GM18499 (cell line): ENCODE measurements at regions not wholly inside any gene's neighbourhood (a gene's known extent, or its start where the extent isn't known, plus 50 kb on each side); places are given as distances from the start of the nearest gene placed in this dataset.

Experiments
- ATAC-seq: cut with Tn5 transposase; IDR thresholded peaks from one replicate; pipeline ENCODE4 v1.9.1; 2021; ENCODE audit warnings: moderate number of reproducible peaks; ENCODE audit not compliant: insufficient read depth, unreplicated experiment

GRCh38 chr12:23043646-23044045 is 418.7 kb downstream of the ETNK1 start:
- no peak for ATAC-seq

GRCh38 chr12:23049180-23049579 is 424.2 kb downstream of the ETNK1 start:
- peak; percentile 94 for ATAC-seq

DNA sequence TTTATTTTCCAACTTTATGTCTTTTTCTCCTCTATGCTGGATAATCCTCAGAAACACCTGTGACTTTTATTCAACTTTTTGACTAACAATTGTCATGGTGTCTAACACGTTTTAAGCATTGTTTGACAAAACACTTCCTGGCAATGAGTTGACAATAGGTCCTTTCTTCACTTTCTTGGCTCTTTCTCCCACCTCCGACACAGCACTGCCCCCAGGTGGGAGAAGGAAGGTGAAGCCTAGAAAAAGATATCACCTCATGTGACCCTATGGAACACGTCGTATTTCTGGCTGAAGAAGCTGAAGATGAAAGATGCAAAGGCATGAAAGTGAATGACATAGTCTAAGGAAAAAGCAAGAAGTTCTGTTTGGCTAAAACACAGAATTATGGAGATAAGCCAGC is 430.0 kb downstream of the ETNK1 start:
- no peak for ATAC-seq

- no peak for ATAC-seq
Observed at GRCh38 chr12:23057571-23057970, 432.6 kb downstream of the ETNK1 start.

GRCh38 chr12:23060161-23060560 is 435.2 kb downstream of the ETNK1 start:
- ATAC-seq, result no peak

- no peak for ATAC-seq
Observed at GRCh38 chr12:23063206-23063605, 438.2 kb downstream of the ETNK1 start.

DNA sequence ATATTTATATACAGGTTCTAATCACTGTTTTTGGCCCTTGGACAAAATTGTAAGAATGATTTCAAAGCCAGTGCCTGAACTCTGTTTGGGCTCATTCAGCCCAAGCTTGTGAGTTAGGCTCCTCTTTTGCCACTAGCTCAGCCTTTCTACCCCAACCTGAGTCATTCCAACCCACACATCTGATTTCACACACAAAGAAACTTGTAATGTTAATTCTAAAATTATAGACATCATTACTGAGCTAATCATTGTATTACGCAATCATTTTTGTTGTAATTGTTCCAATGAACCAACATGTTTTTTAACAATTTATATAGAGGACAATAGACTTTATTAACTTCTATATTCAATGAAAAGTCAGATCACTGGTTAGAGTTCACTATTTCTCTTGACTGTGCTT is 441.1 kb downstream of the ETNK1 start:
- ATAC-seq, result no peak

- ATAC-seq, result peak; percentile 66
Observed at GRCh38 chr12:23083267-23083666, 458.3 kb downstream of the ETNK1 start.

DNA sequence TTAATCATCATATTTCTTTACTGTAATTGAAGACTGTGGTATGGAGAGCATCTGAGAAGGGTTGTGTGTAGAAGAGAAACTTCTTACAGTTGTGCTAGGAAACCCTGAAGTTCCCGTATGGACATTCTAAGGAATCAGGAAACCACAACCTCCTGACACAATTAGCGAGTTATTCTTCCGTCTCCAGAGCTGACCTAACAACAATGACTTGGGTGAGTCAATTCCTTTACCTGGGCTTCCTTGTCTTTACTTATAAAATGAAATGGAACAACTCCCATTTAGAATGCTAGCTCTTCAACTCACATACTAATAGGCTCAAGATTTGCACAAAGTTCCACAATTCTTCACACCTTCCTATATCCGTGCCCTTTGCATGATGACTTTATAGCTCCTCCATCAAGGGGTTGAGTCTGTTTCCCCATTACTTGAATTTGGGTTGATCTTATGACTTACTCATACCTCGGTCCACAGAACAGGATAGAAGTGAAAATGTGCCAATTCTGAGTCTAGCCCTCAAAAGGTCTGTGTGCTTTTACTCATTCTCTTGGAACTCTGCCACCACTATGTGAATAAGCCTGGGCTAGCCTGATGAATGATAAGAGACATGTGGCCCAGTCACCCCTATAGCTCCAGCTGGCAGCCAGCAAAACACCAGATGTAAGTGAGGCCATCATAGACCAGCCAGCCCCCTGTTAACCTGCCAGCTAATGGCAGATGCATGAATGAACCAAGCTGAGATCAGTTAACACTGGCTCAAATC is 459.4 kb downstream of the ETNK1 start:
- no peak for ATAC-seq

GRCh38 chr12:23088594-23088993 is 463.6 kb downstream of the ETNK1 start:
- no peak for ATAC-seq

- ATAC-seq, result no peak
Observed at GRCh38 chr12:23093488-23093887, 468.5 kb downstream of the ETNK1 start.

DNA sequence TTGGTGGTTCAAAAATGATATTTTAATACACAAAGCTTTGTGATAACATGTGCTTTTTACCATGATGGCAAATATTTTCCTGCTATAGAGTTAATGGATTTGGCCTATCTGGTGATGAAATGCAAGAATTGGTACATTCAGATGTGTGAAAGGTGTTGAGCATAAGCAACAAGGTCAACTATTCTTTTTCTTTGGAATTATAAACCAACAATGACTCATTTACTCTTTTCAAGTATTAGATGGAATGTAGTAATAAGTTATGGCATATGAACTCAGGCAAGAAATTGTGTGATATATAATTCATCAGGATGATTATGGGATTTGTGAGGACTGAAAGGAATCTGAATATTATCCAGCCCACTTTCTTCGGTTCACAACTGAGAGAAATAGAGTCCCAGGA is 471.4 kb downstream of the ETNK1 start:
- no peak for ATAC-seq

GRCh38 chr12:23098110-23098509 is 473.1 kb downstream of the ETNK1 start:
- ATAC-seq, result no peak

- ATAC-seq, result no peak
Observed at GRCh38 chr12:23098517-23098916, 473.5 kb downstream of the ETNK1 start.

DNA sequence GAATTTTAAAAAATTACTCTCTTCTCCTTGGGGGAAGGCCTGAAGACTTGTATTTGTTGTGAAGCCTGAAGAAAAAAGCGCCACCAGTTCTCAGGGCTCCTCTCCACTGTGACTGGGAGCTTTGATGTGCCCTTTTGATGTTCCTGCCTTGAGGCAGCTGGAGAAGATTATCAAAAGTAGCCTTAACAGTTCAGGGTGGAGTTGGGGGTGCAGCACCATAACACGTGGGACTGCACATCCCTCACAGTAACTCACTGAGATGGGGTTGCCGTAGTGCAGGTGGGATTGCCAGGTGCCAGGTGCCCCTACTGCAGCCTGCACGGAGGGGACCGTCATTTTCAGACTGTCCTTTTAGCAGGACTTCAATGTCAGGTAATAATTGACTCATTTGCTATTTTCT is 474.1 kb downstream of the ETNK1 start:
- ATAC-seq, result no peak

- no peak for ATAC-seq
Observed at GRCh38 chr12:23099604-23100003, 474.6 kb downstream of the ETNK1 start.

DNA sequence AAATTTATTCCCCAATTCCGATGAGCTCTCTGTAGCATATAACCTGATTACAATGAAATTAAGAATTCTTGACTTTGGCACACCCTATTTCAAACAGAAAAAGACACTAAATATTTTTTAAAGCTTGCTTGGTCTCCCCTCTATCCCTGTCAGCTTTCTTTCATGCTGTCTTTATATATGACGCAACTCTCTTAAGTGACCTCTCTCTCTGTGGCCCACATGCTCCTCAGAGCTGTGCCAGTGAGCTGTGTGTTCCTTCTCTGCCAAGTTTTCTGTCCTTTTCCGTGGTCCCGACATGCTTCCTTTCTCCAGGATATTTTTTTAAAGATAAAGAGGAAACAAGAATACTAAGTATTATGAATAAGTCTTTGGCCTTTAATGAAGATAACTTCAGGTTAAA is 484.0 kb downstream of the ETNK1 start:
- no peak for ATAC-seq

- ATAC-seq, result no peak
Observed at GRCh38 chr12:23113781-23114180, 488.8 kb downstream of the ETNK1 start.

- no peak for ATAC-seq
Observed at GRCh38 chr12:23115984-23116383, 491.0 kb downstream of the ETNK1 start.

GRCh38 chr12:23126794-23127193 is 501.8 kb downstream of the ETNK1 start:
- no peak for ATAC-seq

- ATAC-seq, result no peak
Observed at GRCh38 chr12:23127701-23128100, 502.7 kb downstream of the ETNK1 start.

GRCh38 chr12:23128462-23128861 is 503.5 kb downstream of the ETNK1 start:
- no peak for ATAC-seq

GRCh38 chr12:23132357-23132756 is 507.4 kb downstream of the ETNK1 start:
- ATAC-seq, result no peak
